ENCODE measurements at regions not wholly inside any gene's neighbourhood (a gene's known extent, or its start where the extent isn't known, plus 50 kb on each side); places are given as distances from the start of the nearest gene placed in this dataset.

- TF ChIP-seq ZNF274 (IDR thresholded peaks at IDR 0.05; ENCODE audit: low read depth, low read length) = no peak
- no peak for TF ChIP-seq YY1 (IDR thresholded peaks at IDR 0.05; ENCODE audit: insufficient read depth, insufficient read length)
- no peak for TF ChIP-seq SUZ12 (IDR thresholded peaks at IDR 0.05; ENCODE audit: extremely low read depth, insufficient read depth, insufficient read length)
Observed at GRCh38 chr4:17310269-17310652, 201.6 kb downstream of the QDPR start.
